Activated T-cell treated with anti-CD3 and anti-CD28 coated beads, Interleukin-2, amount 50 U/mL, for 1 hour (primary cell): ENCODE measurements at regions not wholly inside any gene's neighbourhood (a gene's known extent, or its start where the extent isn't known, plus 50 kb on each side); places are given as distances from the start of the nearest gene placed in this dataset.
"Not testable (repeated sequence)": the region's sequence is repeated elsewhere in the genome, so short reads cannot be mapped to it uniquely, and the experiment has no call there.

Source experiments
- DNase-seq: peaks from one replicate; pipeline ENCODE4 v3.0.0-alpha.2; 2020

GRCh38 chr6:15953152-15953880, 175.6 kb upstream of the MYLIP start:
- no peak for DNase-seq

- no peak for DNase-seq
These were observed 176.4 kb upstream of the MYLIP start for GRCh38 chr6:15952231-15953151.

- DNase-seq = no peak
These were observed 177.8 kb upstream of the MYLIP start for GRCh38 chr6:15950962-15951569.

GRCh38 chr6:15949982-15950381, 178.9 kb upstream of the MYLIP start:
- DNase-seq = no peak

GRCh38 chr6:15948930-15949900, 179.7 kb upstream of the MYLIP start:
- no peak for DNase-seq

DNA sequence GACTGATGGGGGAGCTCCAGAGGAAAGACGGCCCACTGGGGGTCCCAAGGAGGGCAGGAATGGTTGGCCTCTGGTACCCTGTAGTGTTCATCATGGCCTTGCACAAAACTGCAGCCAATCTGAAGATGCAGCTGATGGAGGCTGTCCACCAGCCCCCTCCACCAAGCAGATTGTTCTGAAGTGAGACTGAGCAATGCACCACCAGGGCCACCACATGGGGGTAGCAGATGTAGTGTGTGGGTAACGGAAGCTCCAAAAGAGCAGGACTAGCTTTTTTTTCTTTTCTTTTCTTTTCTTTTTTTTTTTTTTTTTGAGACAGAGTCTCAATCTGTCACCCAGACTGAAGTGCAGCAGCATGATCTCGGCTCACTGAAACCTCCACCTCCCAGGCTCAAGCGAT, 181.0 kb upstream of the MYLIP start:
- no peak for DNase-seq

- no peak for DNase-seq
These were observed 181.4 kb upstream of the MYLIP start for GRCh38 chr6:15947436-15947835.

DNA sequence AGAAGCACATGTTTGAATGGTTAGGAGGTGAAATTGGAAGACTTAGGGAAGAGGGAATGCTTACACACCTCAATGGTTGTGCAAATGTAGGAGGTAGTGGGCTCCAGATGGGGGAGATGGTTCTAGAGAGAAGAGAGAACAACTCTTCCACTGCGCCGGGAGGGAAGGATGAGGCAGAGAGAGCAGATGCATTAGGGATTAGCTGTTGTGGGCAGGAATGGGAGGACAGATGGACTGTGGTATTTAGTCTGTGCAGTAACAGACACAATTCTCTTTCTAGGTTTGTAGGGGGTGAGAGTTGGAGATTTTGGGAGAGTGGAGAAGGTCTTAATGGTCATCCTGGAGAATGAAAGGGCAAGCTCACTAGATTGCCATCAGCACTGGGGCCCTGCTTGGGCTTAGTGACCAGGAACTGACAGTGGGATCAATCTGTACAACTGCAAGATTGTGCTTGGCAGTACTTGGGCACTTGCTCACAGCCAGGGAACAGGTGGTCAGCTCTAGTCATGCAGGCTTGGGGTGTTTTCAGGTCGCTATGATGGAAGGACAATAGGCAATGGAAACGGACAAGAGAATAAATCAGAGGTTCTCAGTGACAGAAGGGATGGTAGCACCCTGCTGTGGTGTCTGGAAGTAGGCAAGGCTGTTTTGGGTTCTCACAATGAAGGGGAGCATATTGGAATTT, 182.0 kb upstream of the MYLIP start:
- no peak for DNase-seq

GRCh38 chr6:15945593-15946159, 183.2 kb upstream of the MYLIP start:
- DNase-seq = no peak

DNA sequence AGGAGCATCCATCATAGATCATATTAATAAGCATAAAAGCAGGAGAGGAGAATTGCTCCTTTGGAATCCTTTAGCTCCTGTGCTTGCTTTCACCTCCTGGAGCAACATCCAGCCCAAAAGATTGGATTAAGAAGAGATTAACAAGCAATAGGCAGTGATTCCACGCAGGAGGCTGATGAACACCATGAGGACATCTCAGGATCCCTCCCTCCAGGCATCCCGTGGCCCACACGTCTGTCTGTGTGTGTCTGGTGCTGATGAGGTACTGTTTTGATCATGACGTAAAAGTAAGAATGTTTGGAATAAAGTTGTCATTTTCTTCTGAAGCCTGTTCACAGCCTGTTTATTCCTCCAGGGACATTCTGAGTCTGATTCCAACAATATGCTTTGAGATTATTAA, 185.5 kb upstream of the MYLIP start:
- DNase-seq = no peak

GRCh38 chr6:15941168-15941567, 187.7 kb upstream of the MYLIP start:
- no peak for DNase-seq

GRCh38 chr6:15938107-15938506, 190.8 kb upstream of the MYLIP start:
- no peak for DNase-seq

GRCh38 chr6:15937602-15938001, 191.3 kb upstream of the MYLIP start:
- DNase-seq = no peak

DNA sequence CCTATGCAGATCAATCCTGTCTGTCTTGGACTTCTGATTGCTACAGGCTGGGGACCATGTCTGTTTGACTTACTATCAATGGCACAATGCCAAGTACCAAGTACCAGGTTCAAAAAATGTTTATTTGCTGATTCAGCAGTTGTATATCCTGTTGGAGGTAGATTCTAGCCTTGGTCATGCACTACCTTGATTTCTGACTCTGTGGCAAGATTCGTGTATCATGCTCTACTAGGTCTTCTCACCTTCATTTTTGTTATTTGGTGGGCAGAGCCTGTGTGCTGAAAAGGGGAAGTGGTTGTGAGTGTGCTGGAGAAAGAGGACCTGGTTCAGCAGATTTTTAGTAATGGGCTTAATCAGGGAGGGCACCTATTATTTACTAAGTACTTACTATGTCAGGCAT, 192.4 kb upstream of the MYLIP start:
- no peak for DNase-seq

- no peak for DNase-seq
These were observed 193.2 kb upstream of the MYLIP start for GRCh38 chr6:15935661-15936060.

- DNase-seq = not testable (repeated sequence)
These were observed 197.2 kb upstream of the MYLIP start for GRCh38 chr6:15931697-15932096.

- no peak for DNase-seq
These were observed 198.7 kb upstream of the MYLIP start for GRCh38 chr6:15930207-15930606.

- DNase-seq = no peak
These were observed 199.2 kb upstream of the MYLIP start for GRCh38 chr6:15929685-15930084.

DNA sequence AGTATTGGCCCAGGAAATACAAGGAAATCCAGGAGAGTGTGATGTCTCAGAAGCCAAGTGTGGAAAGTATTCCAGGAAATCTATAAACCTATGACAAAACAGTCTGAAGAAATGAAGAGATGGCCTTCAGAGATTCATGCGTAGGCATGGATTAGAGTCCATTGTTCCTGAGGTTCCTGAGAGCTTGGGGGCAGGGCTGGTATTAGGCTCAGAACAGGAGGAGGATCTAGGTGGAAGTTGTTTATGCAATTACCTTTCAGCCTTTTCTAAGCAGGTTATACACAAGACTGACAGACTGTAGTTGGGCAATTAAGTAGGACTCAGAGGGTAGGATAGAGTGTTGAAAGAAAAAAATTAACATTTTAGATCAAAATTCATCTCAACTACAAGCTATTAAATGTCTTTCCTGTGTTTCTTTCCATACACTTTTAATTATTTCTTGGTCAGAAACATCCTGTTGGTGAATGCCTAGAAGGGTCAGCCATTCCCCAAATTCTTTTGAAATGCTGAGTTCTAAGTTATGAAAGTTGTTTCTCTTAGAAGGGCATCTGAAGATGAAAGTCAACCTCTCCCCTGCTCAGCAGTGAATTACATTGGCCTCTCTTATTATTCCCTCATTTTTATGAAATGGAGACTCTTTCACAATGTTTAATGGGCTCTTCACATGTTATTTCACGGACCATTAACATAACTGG, 201.2 kb upstream of the MYLIP start:
- DNase-seq = no peak

- no peak for DNase-seq
These were observed 202.6 kb upstream of the MYLIP start for GRCh38 chr6:15926256-15926655.

GRCh38 chr6:15924893-15925292, 204.0 kb upstream of the MYLIP start:
- no peak for DNase-seq
